ENCODE measurements at regions not wholly inside any gene's neighbourhood (a gene's known extent, or its start where the extent isn't known, plus 50 kb on each side); places are given as distances from the start of the nearest gene placed in this dataset.
"Not testable (repeated sequence)": the region's sequence is repeated elsewhere in the genome, so short reads cannot be mapped to it uniquely, and the experiment has no call there.

GRCh38 chr2:194086129-194086528 lies 1570.9 kb upstream of the SLC39A10 start:
- no peaks in the 10 kb centered on the region for H3K4me1 ChIP-seq (ENCODE audit: control insufficient read depth, insufficient read depth, low read length)
- H3K9me3 ChIP-seq (ENCODE audit: control insufficient read depth, low read length): no peaks in the 10 kb centered on the region
- no peak for DNase-seq (ENCODE audit: low read depth)
- H3K36me3 ChIP-seq (ENCODE audit: control insufficient read depth, insufficient read depth, low read length, severe bottlenecking): no peaks in the 10 kb centered on the region
- H3K9ac ChIP-seq (ENCODE audit: low read length): no peak overlapping the region
- H3K4me3 ChIP-seq (ENCODE audit: low read length): no peak overlapping the region
- no peaks in the 10 kb centered on the region for H3K27me3 ChIP-seq (replicated peaks; ENCODE audit: control insufficient read depth, insufficient read depth, low read length)

GRCh38 chr2:194079989-194080388 lies 1577.0 kb upstream of the SLC39A10 start:
- Histone ChIP-seq H3K9me3 (ENCODE audit: control insufficient read depth, low read length) (no peaks in the 10 kb centered on the region), H3K27me3 (replicated peaks; ENCODE audit: control insufficient read depth, insufficient read depth, low read length) (no peaks in the 10 kb centered on the region), H3K9ac (ENCODE audit: low read length) (no peak overlapping the region), H3K36me3 (ENCODE audit: control insufficient read depth, insufficient read depth, low read length, severe bottlenecking) (no peaks in the 10 kb centered on the region), H3K4me1 (ENCODE audit: control insufficient read depth, insufficient read depth, low read length) (no peaks in the 10 kb centered on the region), H3K4me3 (ENCODE audit: low read length) (no peak overlapping the region)
- no peak for DNase-seq (ENCODE audit: low read depth)

GRCh38 chr2:194077366-194077765 lies 1579.7 kb upstream of the SLC39A10 start:
- H3K4me3 ChIP-seq (ENCODE audit: low read length): no peak overlapping the region
- no peak overlapping the region for H3K9ac ChIP-seq (ENCODE audit: low read length)
- no peaks in the 10 kb centered on the region for H3K9me3 ChIP-seq (ENCODE audit: control insufficient read depth, low read length)
- no peaks in the 10 kb centered on the region for H3K27me3 ChIP-seq (replicated peaks; ENCODE audit: control insufficient read depth, insufficient read depth, low read length)
- H3K4me1 ChIP-seq (ENCODE audit: control insufficient read depth, insufficient read depth, low read length): no peaks in the 10 kb centered on the region
- peak; percentile 5 for DNase-seq (ENCODE audit: low read depth)
- no peaks in the 10 kb centered on the region for H3K36me3 ChIP-seq (ENCODE audit: control insufficient read depth, insufficient read depth, low read length, severe bottlenecking)

- DNase-seq (ENCODE audit: low read depth): no peak
- H3K27me3 ChIP-seq (replicated peaks; ENCODE audit: control insufficient read depth, insufficient read depth, low read length): no peaks in the 10 kb centered on the region
These were observed 1594.6 kb upstream of the SLC39A10 start for GRCh38 chr2:194062401-194062800.

GRCh38 chr2:194060269-194060668 lies 1596.8 kb upstream of the SLC39A10 start:
- Histone ChIP-seq H3K36me3 (ENCODE audit: control insufficient read depth, insufficient read depth, low read length, severe bottlenecking) (no peaks in the 10 kb centered on the region), H3K9ac (ENCODE audit: low read length) (no peak overlapping the region), H3K27me3 (replicated peaks; ENCODE audit: control insufficient read depth, insufficient read depth, low read length) (no peaks in the 10 kb centered on the region), H3K4me3 (ENCODE audit: low read length) (no peak overlapping the region), H3K9me3 (ENCODE audit: control insufficient read depth, low read length) (no peaks in the 10 kb centered on the region), H3K4me1 (ENCODE audit: control insufficient read depth, insufficient read depth, low read length) (no peaks in the 10 kb centered on the region)
- DNase-seq (ENCODE audit: low read depth): no peak

More at GRCh38 chr2:194062401-194062800, 1594.6 kb upstream of the SLC39A10 start:
- H3K4me1 ChIP-seq (ENCODE audit: control insufficient read depth, insufficient read depth, low read length): no peaks in the 10 kb centered on the region
- H3K4me3 ChIP-seq (ENCODE audit: low read length): no peak overlapping the region
- no peak overlapping the region for H3K9ac ChIP-seq (ENCODE audit: low read length)
- H3K9me3 ChIP-seq (ENCODE audit: control insufficient read depth, low read length): no peaks in the 10 kb centered on the region
- H3K36me3 ChIP-seq (ENCODE audit: control insufficient read depth, insufficient read depth, low read length, severe bottlenecking): no peaks in the 10 kb centered on the region

- no peak overlapping the region for H3K9ac ChIP-seq (ENCODE audit: low read length)
- H3K4me1 ChIP-seq (ENCODE audit: control insufficient read depth, insufficient read depth, low read length): no peaks in the 10 kb centered on the region
- no peaks in the 10 kb centered on the region for H3K9me3 ChIP-seq (ENCODE audit: control insufficient read depth, low read length)
- no peaks in the 10 kb centered on the region for H3K27me3 ChIP-seq (replicated peaks; ENCODE audit: control insufficient read depth, insufficient read depth, low read length)
- H3K4me3 ChIP-seq (ENCODE audit: low read length): no peak overlapping the region
- no peaks in the 10 kb centered on the region for H3K36me3 ChIP-seq (ENCODE audit: control insufficient read depth, insufficient read depth, low read length, severe bottlenecking)
- no peak for DNase-seq (ENCODE audit: low read depth)
These were observed 1602.7 kb upstream of the SLC39A10 start for GRCh38 chr2:194054313-194054712.

GRCh38 chr2:194044321-194044720 lies 1612.7 kb upstream of the SLC39A10 start:
- Histone ChIP-seq H3K27me3 (replicated peaks; ENCODE audit: control insufficient read depth, insufficient read depth, low read length) (no peaks in the 10 kb centered on the region), H3K36me3 (ENCODE audit: control insufficient read depth, insufficient read depth, low read length, severe bottlenecking) (no peaks in the 10 kb centered on the region), H3K4me3 (ENCODE audit: low read length) (no peak overlapping the region), H3K9me3 (ENCODE audit: control insufficient read depth, low read length) (peaks cover under 1% of the 10 kb centered on the region), H3K9ac (ENCODE audit: low read length) (no peak overlapping the region), H3K4me1 (ENCODE audit: control insufficient read depth, insufficient read depth, low read length) (no peaks in the 10 kb centered on the region)
- no peak for DNase-seq (ENCODE audit: low read depth)

GRCh38 chr2:194021130-194021529 lies 1635.9 kb upstream of the SLC39A10 start:
- not testable (repeated sequence) for H3K27me3 ChIP-seq (replicated peaks; ENCODE audit: control insufficient read depth, insufficient read depth, low read length); DNase-seq (ENCODE audit: low read depth); H3K4me3 ChIP-seq (ENCODE audit: low read length); H3K9ac ChIP-seq (ENCODE audit: low read length); H3K36me3 ChIP-seq (ENCODE audit: control insufficient read depth, insufficient read depth, low read length, severe bottlenecking); H3K4me1 ChIP-seq (ENCODE audit: control insufficient read depth, insufficient read depth, low read length)
- H3K9me3 ChIP-seq (ENCODE audit: control insufficient read depth, low read length): peaks cover 11% of the 10 kb centered on the region

- no peak for DNase-seq (ENCODE audit: low read depth)
- Histone ChIP-seq H3K9me3 (ENCODE audit: control insufficient read depth, low read length) (peaks cover 11% of the 10 kb centered on the region), H3K36me3 (ENCODE audit: control insufficient read depth, insufficient read depth, low read length, severe bottlenecking) (no peaks in the 10 kb centered on the region), H3K9ac (ENCODE audit: low read length) (no peak overlapping the region), H3K27me3 (replicated peaks; ENCODE audit: control insufficient read depth, insufficient read depth, low read length) (no peaks in the 10 kb centered on the region), H3K4me3 (ENCODE audit: low read length) (no peak overlapping the region), H3K4me1 (ENCODE audit: control insufficient read depth, insufficient read depth, low read length) (no peaks in the 10 kb centered on the region)
These were observed 1636.9 kb upstream of the SLC39A10 start for GRCh38 chr2:194020155-194020554.

GRCh38 chr2:194015751-194016150 lies 1641.3 kb upstream of the SLC39A10 start:
- Histone ChIP-seq H3K36me3 (ENCODE audit: control insufficient read depth, insufficient read depth, low read length, severe bottlenecking) (no peaks in the 10 kb centered on the region), H3K27me3 (replicated peaks; ENCODE audit: control insufficient read depth, insufficient read depth, low read length) (no peaks in the 10 kb centered on the region), H3K4me1 (ENCODE audit: control insufficient read depth, insufficient read depth, low read length) (no peaks in the 10 kb centered on the region), H3K9me3 (ENCODE audit: control insufficient read depth, low read length) (no peaks in the 10 kb centered on the region), H3K9ac (ENCODE audit: low read length) (no peak overlapping the region), H3K4me3 (ENCODE audit: low read length) (no peak overlapping the region)
- no peak for DNase-seq (ENCODE audit: low read depth)

GRCh38 chr2:194014639-194015038 lies 1642.4 kb upstream of the SLC39A10 start:
- no peak overlapping the region for H3K9ac ChIP-seq (ENCODE audit: low read length)
- peaks cover 2% of the 10 kb centered on the region for H3K9me3 ChIP-seq (ENCODE audit: control insufficient read depth, low read length)
- H3K36me3 ChIP-seq (ENCODE audit: control insufficient read depth, insufficient read depth, low read length, severe bottlenecking): no peaks in the 10 kb centered on the region
- H3K4me3 ChIP-seq (ENCODE audit: low read length): no peak overlapping the region
- no peaks in the 10 kb centered on the region for H3K27me3 ChIP-seq (replicated peaks; ENCODE audit: control insufficient read depth, insufficient read depth, low read length)
- no peak for DNase-seq (ENCODE audit: low read depth)
- no peaks in the 10 kb centered on the region for H3K4me1 ChIP-seq (ENCODE audit: control insufficient read depth, insufficient read depth, low read length)

GRCh38 chr2:194004590-194005206 lies 1652.3 kb upstream of the SLC39A10 start:
- Histone ChIP-seq H3K9ac (ENCODE audit: low read length) (no peak overlapping the region), H3K27me3 (replicated peaks; ENCODE audit: control insufficient read depth, insufficient read depth, low read length) (no peaks in the 10 kb centered on the region), H3K36me3 (ENCODE audit: control insufficient read depth, insufficient read depth, low read length, severe bottlenecking) (no peaks in the 10 kb centered on the region), H3K4me1 (ENCODE audit: control insufficient read depth, insufficient read depth, low read length) (no peaks in the 10 kb centered on the region), H3K9me3 (ENCODE audit: control insufficient read depth, low read length) (peaks cover 10% of the 10 kb centered on the region), H3K4me3 (ENCODE audit: low read length) (no peak overlapping the region)
- DNase-seq (ENCODE audit: low read depth): peak; percentile 81
